Mesenchymal stem cell (in vitro differentiated cells and primary cell): ENCODE measurements at regions not wholly inside any gene's neighbourhood (a gene's known extent, or its start where the extent isn't known, plus 50 kb on each side); places are given as distances from the start of the nearest gene placed in this dataset.

Source experiments
- DNase-seq: peaks from one replicate; pipeline ENCODE4 v3.0.0-alpha.2; 2013
- H2AFZ ChIP-seq: one replicate; pipeline ENCODE4 v1.6.1; 2013; ENCODE audit warnings: low read depth, mild to moderate bottlenecking, control low read depth, inconsistent platforms, low read length, moderate library complexity
- H2AK5ac ChIP-seq: 2 replicates; pipeline ENCODE4 v1.6.1; 2013; ENCODE audit warnings: low read length, moderate library complexity, mild to moderate bottlenecking, inconsistent platforms; ENCODE audit not compliant: severe bottlenecking
- H2BK120ac ChIP-seq: one replicate; pipeline ENCODE4 v1.6.1; 2013; ENCODE audit warnings: low read depth, mild to moderate bottlenecking, inconsistent platforms, low read length, moderate library complexity
- H2BK12ac ChIP-seq, 2 experiments: one replicate each; pipeline ENCODE4 v1.6.1; 2013; ENCODE audit warnings: inconsistent platforms in 2 of 2, low read length in 2 of 2, mild to moderate bottlenecking in 2 of 2, moderate library complexity in 2 of 2, control low read depth in 1 of 2
- H2BK15ac ChIP-seq: one replicate; pipeline ENCODE4 v1.6.1; 2013; ENCODE audit warnings: mild to moderate bottlenecking, low read depth, inconsistent platforms; ENCODE audit not compliant: poor library complexity, severe bottlenecking
- H2BK5ac ChIP-seq: 2 replicates; pipeline ENCODE4 v1.6.1; 2013; ENCODE audit warnings: low read depth, mild to moderate bottlenecking, low read length, control low read depth, inconsistent platforms; ENCODE audit not compliant: poor library complexity, severe bottlenecking
- H3K14ac ChIP-seq, 2 experiments: one replicate each; pipeline ENCODE4 v1.6.1; 2013; ENCODE audit warnings: inconsistent platforms in 2 of 2, low read length in 2 of 2, control low read depth in 1 of 2, mild to moderate bottlenecking in 1 of 2, moderate library complexity in 1 of 2
- H3K18ac ChIP-seq, 2 experiments: one replicate each; pipeline ENCODE4 v1.6.1; 2013; ENCODE audit warnings: inconsistent platforms in 2 of 2, low read length in 2 of 2, control low read depth in 1 of 2, low read depth in 1 of 2, mild to moderate bottlenecking in 1 of 2
- H3K23ac ChIP-seq, 2 experiments: one replicate each; pipeline ENCODE4 v1.6.1; 2013; ENCODE audit warnings: inconsistent platforms in 2 of 2, low read length in 2 of 2, mild to moderate bottlenecking in 2 of 2, moderate library complexity in 2 of 2, control low read depth in 1 of 2
- H3K27ac ChIP-seq: 2 replicates; pipeline ENCODE4 v1.5.1; 2013; ENCODE audit warnings: mild to moderate bottlenecking, moderate library complexity, low read length, control low read depth, inconsistent platforms; ENCODE audit not compliant: poor library complexity, severe bottlenecking
- H3K27me3 ChIP-seq, 2 experiments: 2 replicates each; pipeline versions ENCODE4 v1.6.1 to v1.7.0; 2013; ENCODE audit warnings: low read length in 2 of 2, mild to moderate bottlenecking in 2 of 2, moderate library complexity in 2 of 2, control low read depth in 1 of 2, inconsistent platforms in 1 of 2; ENCODE audit not compliant: control insufficient read depth in 1 of 2, insufficient read depth in 1 of 2
- H3K36me3 ChIP-seq, 2 experiments: 2 replicates each; pipeline versions ENCODE4 v1.6.1 to v1.7.0; 2013; ENCODE audit warnings: low read length in 2 of 2, control low read depth in 1 of 2, inconsistent platforms in 1 of 2, low read depth in 1 of 2, mild to moderate bottlenecking in 1 of 2; ENCODE audit not compliant: insufficient read depth in 2 of 2, control insufficient read depth in 1 of 2
- H3K4ac ChIP-seq, 2 experiments: one replicate each; pipeline ENCODE4 v1.6.1; 2013; ENCODE audit warnings: inconsistent platforms in 2 of 2, low read length in 2 of 2, mild to moderate bottlenecking in 2 of 2, moderate library complexity in 2 of 2, control low read depth in 1 of 2, low read depth in 1 of 2
- H3K4me1 ChIP-seq: 2 replicates; pipeline ENCODE4 v1.6.1; 2013; ENCODE audit warnings: low read depth, low read length, control low read depth; ENCODE audit not compliant: control insufficient read depth, insufficient read depth
- H3K4me2 ChIP-seq: 2 replicates; pipeline ENCODE4 v1.6.1; 2013; ENCODE audit warnings: low read length, mild to moderate bottlenecking, inconsistent platforms; ENCODE audit not compliant: poor library complexity, severe bottlenecking
- H3K4me3 ChIP-seq, 2 experiments: 2 replicates each; pipeline versions ENCODE4 v1.5.1 to v1.7.0; 2013; ENCODE audit warnings: low read length in 2 of 2, mild to moderate bottlenecking in 2 of 2, control low read depth in 1 of 2, low read depth in 1 of 2; ENCODE audit not compliant: insufficient read depth in 1 of 2
- H3K79me1 ChIP-seq: replicated peaks from 2 replicates; pipeline ENCODE4 v1.6.1; 2013; ENCODE audit warnings: mild to moderate bottlenecking, control low read depth, low read length, inconsistent platforms; ENCODE audit not compliant: poor library complexity, severe bottlenecking
- H3K9ac ChIP-seq: 2 replicates; pipeline ENCODE4 v1.7.0; 2013; ENCODE audit warnings: mild to moderate bottlenecking, low read length, moderate library complexity
- H3K9me3 ChIP-seq: 2 replicates; pipeline ENCODE4 v1.7.0; 2013; ENCODE audit warnings: mild to moderate bottlenecking, low read length; ENCODE audit not compliant: control insufficient read depth
- H4K8ac ChIP-seq: one replicate; pipeline ENCODE4 v1.6.1; 2013; ENCODE audit warnings: inconsistent platforms, mild to moderate bottlenecking, low read length, moderate library complexity
- H4K91ac ChIP-seq: one replicate; pipeline ENCODE4 v1.6.1; 2013; ENCODE audit warnings: mild to moderate bottlenecking, low read length, inconsistent platforms
- WGBS: methylation state at CpG from one replicate; pipeline ENCODE4 v1.1.7; 2013; ENCODE audit warnings: mixed read lengths; 5-methylcytosine and 5-hydroxymethylcytosine counted together

DNA sequence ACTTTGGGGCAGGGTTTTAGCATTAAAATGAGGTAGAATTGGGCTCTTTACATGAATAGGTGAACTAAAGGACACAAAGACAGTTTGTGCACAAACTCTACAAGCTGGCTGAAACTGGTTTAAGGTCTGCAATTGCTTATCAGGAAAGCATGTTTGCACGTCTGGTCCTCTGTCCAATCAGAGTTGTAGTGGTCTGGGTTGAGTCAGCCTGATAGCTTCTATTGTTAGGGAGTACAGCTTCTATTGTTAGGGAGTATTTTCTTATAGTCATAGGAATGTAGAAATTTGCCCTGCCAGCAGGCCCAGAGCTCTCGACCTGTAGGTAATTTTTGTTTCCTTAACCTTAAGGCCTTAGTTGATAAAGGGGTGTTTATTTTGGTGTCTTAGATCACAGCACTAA lies 1422.4 kb downstream of the LRRC4C start:
- no peak overlapping the region for H2BK12ac ChIP-seq
- H3K23ac ChIP-seq = no peak overlapping the region
- H3K4me2 ChIP-seq = no peak overlapping the region
- no peaks in the 10 kb centered on the region for H3K9me3 ChIP-seq
- H3K4me3 ChIP-seq = no peak overlapping the region
- H3K18ac ChIP-seq = no peak overlapping the region
- H3K4me1 ChIP-seq = no peaks in the 10 kb centered on the region
- no peak overlapping the region for H4K91ac ChIP-seq
- no peak overlapping the region for H3K9ac ChIP-seq
- H2BK5ac ChIP-seq = no peak overlapping the region
- H2BK15ac ChIP-seq = no peak overlapping the region
- H3K79me1 ChIP-seq = no peaks in the 10 kb centered on the region
- H2BK120ac ChIP-seq = no peak overlapping the region
- H4K8ac ChIP-seq = no peak overlapping the region
- H3K27ac ChIP-seq = no peak overlapping the region
- H3K36me3 ChIP-seq = no peaks in the 10 kb centered on the region
- WGBS = 61% methylated on average over 1 of the region's 2 CpGs
- no peaks in the 10 kb centered on the region for H3K27me3 ChIP-seq
- no peak overlapping the region for H2AFZ ChIP-seq
- no peak overlapping the region for H2AK5ac ChIP-seq
- no peak for DNase-seq
- no peak overlapping the region for H3K14ac ChIP-seq
- H3K4ac ChIP-seq = no peak overlapping the region

DNA sequence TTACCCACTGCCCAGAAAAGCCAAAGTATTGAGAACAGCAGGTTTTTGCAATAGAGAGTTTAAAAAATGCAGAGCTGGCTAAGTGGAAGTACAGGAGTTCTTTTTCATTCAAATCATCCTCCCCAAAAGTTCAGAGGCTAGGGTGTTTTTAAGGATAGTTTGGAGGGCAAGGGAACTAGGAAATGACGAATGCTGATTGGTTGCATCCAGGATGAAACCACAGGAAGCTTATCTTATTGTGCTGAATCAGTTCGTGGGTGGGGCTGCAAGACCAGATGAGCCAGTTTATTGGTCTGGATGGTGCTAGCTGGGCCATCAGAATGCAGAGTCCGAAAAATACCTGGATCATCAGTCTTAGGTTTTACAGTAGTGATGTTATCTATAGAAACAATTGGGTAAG lies 1427.1 kb downstream of the LRRC4C start:
- Histone ChIP-seq H2BK12ac (no peak overlapping the region), H3K79me1 (no peaks in the 10 kb centered on the region), H2AFZ (no peak overlapping the region), H2BK5ac (no peak overlapping the region), H2BK120ac (no peak overlapping the region), H3K23ac (no peak overlapping the region), H3K4me3 (no peak overlapping the region), H3K14ac (no peak overlapping the region), H3K27me3 (no peaks in the 10 kb centered on the region), H3K4me2 (no peak overlapping the region), H3K9ac (no peak overlapping the region), H3K9me3 (no peaks in the 10 kb centered on the region), H2AK5ac (no peak overlapping the region), H3K4ac (no peak overlapping the region), H3K36me3 (no peaks in the 10 kb centered on the region), H4K91ac (no peak overlapping the region), H3K4me1 (no peaks in the 10 kb centered on the region), H2BK15ac (no peak overlapping the region), H3K27ac (no peak overlapping the region), H3K18ac (no peak overlapping the region), H4K8ac (no peak overlapping the region)
- WGBS = 50% methylated on average over 2 of the region's 3 CpGs
- DNase-seq = no peak

DNA sequence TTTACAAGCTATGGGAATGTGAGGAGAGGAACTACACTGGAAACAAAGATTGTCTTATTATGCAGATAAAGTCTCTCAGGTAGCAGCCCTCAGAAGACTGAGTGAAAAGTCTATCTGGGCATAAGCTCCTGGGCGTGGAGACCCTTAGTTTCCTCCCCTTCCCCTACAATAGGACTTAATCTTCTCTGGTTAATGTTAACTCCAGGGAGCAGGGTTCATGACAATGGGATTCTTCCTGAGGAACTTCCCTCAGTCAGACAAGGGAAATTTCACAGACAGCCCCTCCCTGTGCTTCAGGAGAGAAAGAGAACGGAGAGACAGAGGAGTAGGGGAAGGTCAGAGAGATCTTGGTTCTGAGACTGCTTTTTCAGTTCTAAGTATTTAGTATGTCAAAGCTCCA lies 1428.6 kb downstream of the LRRC4C start:
- H3K9me3 ChIP-seq = no peaks in the 10 kb centered on the region
- H2AFZ ChIP-seq = no peak overlapping the region
- no peak overlapping the region for H3K4me2 ChIP-seq
- H3K4me1 ChIP-seq = no peaks in the 10 kb centered on the region
- no peak overlapping the region for H3K4ac ChIP-seq
- no peak overlapping the region for H2AK5ac ChIP-seq
- H2BK12ac ChIP-seq = no peak overlapping the region
- no peak overlapping the region for H2BK15ac ChIP-seq
- no peak overlapping the region for H3K23ac ChIP-seq
- H2BK5ac ChIP-seq = no peak overlapping the region
- WGBS = 80% methylated on average over 1 of the region's 2 CpGs
- no peak overlapping the region for H3K27ac ChIP-seq
- no peak overlapping the region for H3K18ac ChIP-seq
- no peak for DNase-seq
- H3K79me1 ChIP-seq = no peaks in the 10 kb centered on the region
- no peak overlapping the region for H3K14ac ChIP-seq
- no peak overlapping the region for H4K8ac ChIP-seq
- no peak overlapping the region for H4K91ac ChIP-seq
- H3K36me3 ChIP-seq = no peaks in the 10 kb centered on the region
- no peak overlapping the region for H3K4me3 ChIP-seq
- H2BK120ac ChIP-seq = no peak overlapping the region
- no peaks in the 10 kb centered on the region for H3K27me3 ChIP-seq
- no peak overlapping the region for H3K9ac ChIP-seq

DNA sequence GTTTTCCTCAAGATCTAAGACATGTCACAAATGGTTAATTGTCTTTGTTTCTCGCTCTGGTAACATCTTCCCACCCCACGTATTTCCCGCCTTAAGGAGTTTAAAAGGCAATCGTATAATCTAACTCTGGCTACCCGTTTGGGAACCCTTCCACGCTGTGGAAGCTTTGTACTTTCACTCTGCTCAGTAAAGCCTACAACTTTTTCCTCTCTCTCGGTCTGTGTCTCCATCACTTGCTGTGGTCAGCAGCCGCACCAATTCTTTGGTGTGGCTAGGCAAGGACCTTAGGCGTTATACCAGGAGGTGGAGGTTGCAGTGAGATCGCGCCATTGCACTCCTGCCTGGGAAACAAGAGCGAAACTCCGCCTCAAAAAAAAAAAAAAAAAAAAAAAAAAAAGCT lies 1430.1 kb downstream of the LRRC4C start:
- Histone ChIP-seq H3K4me3 (no peak overlapping the region), H2AK5ac (no peak overlapping the region), H3K14ac (no peak overlapping the region), H2BK15ac (no peak overlapping the region), H3K9me3 (no peaks in the 10 kb centered on the region), H3K9ac (no peak overlapping the region), H3K4me1 (no peaks in the 10 kb centered on the region), H2AFZ (no peak overlapping the region), H2BK5ac (no peak overlapping the region), H4K8ac (peak overlapping the region; percentile 66), H3K36me3 (no peaks in the 10 kb centered on the region), H2BK120ac (no peak overlapping the region), H3K27me3 (no peaks in the 10 kb centered on the region), H2BK12ac (no peak overlapping the region), H3K18ac (no peak overlapping the region), H3K79me1 (no peaks in the 10 kb centered on the region), H3K27ac (no peak overlapping the region), H4K91ac (no peak overlapping the region), H3K23ac (no peak overlapping the region), H3K4me2 (no peak overlapping the region), H3K4ac (no peak overlapping the region)
- DNase-seq = peak; percentile 3
- 35% methylated on average over 9 of the region's 13 CpGs for WGBS
